GM18861 (cell line): ENCODE measurements at regions not wholly inside any gene's neighbourhood (a gene's known extent, or its start where the extent isn't known, plus 50 kb on each side); places are given as distances from the start of the nearest gene placed in this dataset.

ENCODE experiments used
- ATAC-seq: cut with Tn5 transposase; IDR thresholded peaks from one replicate; pipeline ENCODE4 v1.9.1; 2021; ENCODE audit not compliant: unreplicated experiment

DNA sequence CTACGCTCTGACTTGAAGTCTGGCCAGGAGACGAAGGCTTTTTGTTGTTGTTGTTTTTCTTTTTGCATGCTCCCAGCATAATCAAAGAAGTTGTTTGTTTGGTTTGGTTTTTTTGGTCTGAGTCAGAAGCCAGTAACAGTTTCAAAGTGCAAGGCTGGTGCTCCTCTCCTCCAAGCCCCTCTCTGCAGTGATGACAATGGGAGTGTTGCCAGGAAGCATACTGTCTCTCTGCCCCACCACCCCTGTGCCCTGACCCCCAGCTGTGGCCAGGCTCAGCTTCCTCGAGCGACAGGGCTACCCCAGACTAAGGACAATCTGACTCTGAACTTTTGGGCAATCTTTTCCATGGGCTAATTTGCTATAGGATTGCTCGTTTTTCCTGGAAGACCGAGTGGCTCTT is 173.8 kb upstream of the PITX1 start:
- ATAC-seq = no peak

DNA sequence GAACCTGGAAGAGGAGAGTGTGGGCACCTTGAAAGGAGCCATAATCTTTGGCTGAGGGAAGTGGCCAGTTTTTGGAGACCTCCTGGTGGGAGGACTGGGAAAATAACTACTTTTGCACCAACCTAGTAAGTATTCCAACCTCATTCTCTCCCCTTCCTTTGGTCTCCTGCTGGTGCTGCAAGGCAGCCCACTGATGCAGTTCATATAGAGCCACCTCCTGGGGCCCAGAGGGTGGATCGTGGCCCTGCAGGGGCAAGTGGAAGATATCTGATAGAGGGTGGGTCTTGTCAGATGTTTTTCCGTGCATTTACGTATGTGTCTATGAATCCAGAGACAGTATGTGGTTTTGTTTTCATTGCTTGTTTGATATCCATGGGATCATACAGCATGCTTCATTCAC is 172.8 kb upstream of the PITX1 start:
- ATAC-seq = no peak

DNA sequence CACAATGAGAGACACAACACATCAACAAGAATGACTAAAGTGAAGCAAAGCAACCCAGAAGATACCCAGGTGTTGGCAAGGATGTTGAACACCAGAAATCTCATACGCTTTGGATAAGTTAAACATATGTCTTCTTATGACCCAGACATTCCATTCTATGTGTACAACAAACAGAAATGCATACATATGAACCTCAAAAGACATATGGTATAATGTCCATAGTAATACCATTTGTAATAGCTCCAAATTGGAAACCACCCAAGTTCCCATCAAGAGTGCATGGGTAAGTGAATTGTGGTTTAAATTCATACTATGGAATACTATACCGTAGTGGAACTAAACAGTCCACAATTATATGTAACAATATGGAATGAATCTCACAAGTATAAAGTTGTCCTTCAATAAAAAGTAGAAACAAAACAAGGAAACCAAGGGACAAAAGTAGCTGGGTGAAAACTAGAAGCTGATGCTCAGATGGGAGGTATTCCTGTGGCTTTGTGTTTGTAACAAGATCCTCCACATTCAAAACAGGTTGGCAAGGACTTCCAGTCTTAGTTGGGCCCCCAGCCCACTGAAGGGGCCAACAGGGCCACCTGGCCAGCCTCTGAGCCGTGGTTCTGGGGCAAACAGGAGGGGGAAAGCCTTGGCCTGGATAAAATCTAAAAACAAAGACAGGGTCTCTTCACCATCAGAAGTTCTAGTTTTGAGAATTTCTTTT is 171.8 kb upstream of the PITX1 start:
- ATAC-seq = no peak

DNA sequence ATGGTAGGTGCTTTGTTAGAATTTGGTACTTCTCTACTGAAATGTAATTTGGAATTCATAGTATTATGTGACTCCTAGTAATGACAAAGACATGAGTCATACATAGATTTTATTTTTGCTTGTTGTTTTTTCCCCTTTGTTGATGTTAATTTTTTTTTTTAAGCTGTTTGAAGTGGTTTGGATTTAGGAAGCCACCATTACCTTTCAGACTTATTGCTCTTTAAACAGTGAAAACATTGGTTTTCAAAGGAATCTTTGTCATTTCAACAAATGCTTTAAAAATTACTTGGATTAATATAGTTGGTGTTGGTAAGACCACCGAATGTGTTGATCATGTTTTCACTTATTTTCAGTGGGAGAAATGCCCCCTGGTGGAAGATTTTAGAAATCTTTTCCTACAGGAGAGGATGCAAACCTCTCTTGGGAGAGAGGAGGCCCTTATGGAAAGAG is 170.1 kb upstream of the PITX1 start:
- ATAC-seq = no peak

DNA sequence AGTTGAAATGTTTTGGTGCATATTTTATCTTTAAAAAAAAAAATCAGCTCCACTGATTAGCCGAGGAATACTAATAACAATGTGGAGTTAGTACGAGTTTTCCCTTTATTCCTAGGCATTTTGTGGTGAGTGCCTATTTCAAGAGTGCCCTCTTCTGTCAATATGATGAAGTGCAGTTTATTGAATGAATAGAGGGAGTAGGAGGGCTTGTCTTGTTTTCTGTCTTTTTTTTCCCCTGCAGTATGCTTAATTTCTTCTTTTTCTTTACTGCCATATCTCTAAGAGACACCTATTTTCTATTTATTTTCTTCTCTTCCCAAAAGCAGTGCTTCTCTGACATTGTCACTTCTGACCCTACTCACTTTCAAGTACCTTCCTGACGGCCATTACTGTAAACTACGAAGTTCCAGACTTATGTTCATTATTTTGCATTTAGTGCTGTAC is 169.6 kb upstream of the PITX1 start:
- ATAC-seq = no peak

DNA sequence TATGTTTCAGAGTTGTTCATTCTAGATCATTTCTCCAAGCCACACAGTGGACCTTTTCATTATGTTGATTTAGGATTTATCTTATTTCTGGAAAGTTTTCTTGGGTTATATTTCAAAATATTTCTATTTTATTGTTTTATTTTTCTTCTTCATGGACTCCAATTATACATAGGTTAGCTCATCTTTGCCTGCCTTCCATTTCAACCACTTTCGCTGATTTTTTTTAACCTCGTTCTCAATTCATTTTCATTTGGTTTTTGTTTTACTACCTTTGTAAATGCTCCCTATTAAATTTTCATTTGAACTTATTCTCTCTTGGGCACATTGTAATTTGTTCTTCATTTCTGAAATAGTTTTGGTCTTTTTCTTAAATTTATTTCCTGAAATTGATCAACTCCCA is 169.0 kb upstream of the PITX1 start:
- ATAC-seq = no peak

DNA sequence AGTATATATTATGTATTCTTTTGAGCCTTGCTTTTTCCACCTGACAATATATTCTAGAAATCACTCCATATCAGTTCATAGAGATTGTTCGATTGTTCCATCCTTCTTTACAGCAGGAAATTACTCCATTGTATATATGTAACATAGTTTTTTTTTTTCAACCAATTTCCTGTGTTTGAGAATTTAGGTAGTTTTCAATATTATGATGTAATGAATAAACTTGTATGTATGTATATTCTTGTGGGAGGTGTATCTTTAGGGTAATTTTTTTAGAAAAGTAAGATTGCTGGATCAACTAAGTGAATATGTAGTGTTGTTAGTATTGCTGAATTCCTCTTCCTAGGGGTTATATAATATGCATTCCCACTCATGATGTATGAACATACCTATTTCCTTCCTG is 165.9 kb upstream of the PITX1 start:
- no peak for ATAC-seq

DNA sequence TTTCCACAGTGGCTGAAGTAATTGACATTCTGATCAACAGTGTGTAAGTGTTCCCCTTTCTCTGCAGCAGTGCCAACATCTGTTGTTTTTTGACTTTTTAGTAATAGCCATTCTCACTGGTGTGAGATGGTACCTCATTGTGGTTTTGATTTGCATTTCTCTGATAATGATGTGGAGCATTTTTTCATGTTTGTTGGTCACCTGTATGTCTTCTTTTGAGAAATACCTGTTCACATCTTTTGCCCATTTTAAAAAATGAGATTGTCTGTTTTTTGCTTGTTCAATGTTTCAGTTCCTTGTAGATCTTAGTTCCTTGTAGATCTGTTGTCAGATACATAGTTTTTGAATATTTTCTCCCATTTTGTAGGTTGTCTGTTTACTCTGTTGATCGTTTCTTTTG is 162.5 kb upstream of the PITX1 start:
- ATAC-seq = no peak

DNA sequence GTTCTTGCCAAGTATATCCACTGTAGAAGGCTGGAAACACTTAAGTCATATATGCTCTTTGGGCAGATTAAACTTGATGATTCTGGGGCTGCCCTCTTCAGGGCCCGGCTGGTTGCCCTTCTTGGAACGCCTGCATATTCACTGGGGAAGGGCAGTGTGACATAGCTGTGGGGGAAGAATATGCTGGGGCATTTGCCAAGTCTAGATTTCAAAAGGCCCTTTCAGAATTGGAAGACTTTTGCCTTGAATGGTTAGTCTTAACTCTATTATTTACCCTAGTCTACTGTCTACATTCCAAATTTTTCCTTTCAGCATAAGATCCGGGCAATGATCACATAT is 161.2 kb upstream of the PITX1 start:
- no peak for ATAC-seq

DNA sequence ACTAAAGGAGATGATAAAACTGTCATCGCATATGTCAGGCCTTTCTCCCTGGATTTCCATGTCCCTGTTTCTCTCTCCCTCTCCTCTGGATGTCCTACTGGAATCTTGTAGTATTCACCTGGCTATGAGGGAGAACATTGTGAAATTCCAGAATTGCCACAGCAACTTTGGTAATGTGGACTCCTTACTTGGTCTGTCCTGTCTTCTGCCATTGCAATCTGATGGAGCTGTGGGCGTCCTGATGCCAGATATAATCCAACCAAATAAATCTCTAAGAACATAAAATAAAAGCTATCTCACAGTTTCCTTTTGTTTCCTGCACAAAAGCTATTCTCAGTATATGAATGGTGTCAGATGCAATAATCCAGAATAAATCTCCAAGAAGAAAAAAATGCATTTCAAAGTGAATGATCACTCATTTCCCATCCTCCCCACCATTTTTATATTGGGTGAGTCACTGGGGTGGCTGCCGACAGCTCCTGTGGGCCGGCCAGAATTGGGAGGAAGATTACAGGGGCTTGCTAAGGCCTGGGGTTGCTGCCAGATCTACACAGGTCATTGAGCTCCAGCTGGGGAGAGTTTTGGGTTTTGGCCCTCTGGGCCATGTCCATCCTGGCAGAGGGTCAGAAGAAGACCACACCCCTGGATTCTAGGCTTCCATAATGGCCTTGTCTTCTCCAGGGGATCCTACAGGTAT is 160.7 kb upstream of the PITX1 start:
- ATAC-seq = no peak

DNA sequence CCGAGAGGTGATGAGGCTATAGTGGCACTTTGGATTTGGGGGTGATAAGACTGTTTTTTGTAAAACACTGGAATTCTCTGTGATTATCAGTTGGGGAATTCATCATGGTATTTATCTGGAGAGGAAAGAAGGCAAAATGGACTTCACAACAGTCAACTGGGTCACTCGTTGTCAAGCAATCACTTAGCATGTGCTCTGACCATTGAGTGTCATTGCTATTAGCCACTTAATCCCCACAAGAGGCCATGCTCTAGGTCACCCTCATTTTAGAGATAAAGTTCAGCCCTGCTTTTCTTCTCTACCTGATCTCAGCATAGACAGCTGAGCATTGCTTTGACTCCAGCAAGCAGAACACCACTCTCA is 160.1 kb upstream of the PITX1 start:
- ATAC-seq = no peak

DNA sequence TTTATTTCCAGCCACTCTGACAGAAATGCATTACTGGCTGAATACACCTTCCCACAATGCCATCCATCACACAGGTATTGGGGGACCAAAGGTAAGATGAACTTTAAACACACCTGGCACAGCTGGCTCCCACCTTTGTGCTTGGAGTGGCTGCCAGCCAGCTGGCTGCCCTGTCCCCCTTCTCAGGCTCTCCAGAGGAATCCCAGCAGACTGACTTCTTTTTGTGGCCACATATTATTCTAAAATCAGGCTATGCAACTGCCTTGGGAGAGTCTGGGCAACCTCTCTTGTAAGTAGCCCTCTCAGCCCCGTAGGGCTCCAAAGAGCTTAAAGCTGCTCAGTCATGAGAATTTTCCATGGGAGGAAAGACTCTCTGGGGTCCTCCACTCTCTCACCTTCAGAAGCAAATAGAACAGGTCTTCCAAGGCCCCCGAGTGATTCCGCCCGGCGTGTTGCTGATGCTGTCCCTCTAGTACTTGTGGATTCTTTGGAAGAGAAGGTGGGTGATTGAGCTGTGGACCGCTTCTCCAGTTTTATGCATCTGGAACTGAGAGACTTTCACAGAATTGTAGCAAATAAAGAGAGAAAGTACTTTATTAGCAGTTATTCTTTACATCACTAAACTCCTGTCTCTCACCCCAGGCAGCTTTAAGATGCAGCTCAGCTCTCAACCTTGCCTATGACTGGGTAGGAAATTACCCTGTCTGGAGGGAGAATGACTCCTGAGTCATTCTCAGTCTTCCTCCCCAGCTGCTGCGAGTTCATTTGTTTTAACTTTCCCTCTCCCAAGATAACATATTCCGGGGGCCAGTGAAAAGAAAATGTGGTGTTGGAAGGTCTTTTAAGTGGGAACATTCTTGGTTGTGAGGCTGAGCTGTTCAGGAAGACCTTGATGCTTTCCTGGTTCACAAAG is 159.4 kb upstream of the PITX1 start:
- ATAC-seq = no peak

DNA sequence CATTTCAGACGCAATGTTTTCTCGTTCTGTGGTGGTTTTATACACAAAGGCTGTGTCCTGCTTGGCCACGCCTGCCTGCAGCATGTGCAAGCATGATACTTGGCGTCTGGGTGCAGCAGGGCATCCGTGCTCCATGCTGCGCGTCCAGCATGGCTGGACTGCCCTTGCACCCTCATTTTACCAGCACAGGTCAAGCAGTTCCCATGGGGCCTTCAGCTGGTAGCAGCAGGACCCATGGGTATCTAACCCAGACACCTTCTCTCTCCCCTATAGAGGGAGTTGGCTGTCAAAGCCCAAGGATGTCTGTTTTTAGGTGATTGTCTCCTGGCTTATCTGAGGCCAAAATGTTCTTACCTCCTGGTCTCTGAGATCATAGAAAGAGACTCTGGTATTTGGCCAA is 158.3 kb upstream of the PITX1 start:
- no peak for ATAC-seq

DNA sequence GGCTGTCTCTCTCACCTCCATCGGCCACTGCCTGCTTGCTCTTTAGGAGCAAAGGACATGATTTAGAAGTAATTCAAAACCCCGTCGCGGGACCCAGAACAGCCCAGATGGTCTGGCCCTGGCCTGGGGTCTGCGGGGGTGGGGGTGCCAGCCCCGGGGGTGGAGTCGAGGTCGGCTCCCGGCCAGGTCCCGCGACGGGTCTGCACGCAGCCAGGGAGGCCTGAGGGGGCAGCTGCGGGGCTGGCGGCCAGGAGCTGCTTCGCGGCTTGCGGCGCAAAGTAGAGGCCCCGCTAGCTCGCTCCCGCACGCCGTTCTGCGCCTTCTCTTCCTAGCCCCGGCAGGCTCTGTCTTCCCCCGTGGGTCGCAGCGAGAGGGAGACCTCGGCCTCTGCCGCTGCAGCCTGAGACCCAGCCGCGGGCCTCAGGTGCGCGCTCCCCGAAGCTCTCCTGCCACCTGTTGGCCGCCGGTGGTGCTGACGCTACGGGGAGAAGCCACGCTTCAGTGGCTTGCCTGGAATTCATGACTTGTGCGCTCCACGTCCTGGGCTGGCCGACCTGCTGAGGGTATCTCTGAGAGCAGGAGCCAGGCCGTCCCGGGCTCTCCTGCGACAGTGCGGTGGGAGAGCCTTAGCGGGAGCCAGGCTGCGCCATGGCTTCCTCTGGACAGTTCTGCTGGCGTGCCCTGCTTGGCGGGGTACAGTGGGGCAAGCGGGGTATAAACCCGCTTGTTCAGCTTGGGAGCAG is 157.2 kb upstream of the PITX1 start:
- ATAC-seq = peak; percentile 78

DNA sequence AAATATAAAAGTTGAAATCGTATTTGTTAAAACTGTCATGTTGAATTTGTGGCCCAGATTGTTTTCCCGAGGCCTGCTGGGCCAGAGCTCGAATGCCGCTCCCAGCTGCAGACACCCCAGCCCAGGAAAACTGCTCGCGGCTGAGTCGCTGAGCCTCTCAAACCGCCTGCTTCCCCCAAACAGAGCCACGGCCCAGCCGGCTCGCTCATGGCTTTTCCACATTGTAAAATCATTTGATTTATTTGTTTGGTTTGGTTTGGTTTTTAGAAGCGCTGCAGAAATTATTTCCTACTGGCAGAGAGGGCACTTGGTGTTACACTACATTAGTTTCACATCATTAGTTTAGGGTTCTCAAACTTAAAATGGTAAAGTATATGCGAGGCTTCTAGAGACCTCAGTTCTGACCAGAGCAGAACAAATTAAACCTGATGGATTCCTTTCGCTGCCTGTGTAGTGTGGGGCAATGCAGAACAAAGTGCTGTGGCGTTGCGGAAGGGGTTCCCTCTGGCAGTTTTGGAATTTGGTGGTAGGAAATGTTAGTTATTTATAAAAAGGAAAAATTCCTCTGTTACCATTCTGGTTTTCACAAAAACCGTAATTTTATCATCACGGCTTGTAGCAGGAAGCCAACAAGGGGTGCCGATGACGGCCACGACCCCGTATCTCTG is 156.5 kb upstream of the PITX1 start:
- ATAC-seq = no peak

DNA sequence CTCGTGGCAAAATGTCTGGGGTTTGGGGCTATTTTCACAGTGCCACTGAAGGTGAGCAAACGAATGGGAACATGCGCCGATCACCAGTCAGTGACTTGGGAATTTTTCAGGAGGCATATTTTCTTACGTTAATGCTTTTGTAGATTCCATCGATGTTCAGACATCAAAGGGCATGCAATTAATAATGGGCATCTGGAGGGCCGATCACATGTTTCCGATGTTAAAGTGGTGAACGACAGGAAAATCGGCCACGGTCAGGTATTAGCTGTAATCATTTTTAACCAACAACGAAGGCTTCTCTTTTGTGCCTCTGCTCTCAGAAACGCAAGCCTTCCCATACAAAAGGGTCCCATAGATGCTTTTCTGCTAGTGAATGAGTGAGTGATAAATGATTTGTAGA is 155.0 kb upstream of the PITX1 start:
- no peak for ATAC-seq

DNA sequence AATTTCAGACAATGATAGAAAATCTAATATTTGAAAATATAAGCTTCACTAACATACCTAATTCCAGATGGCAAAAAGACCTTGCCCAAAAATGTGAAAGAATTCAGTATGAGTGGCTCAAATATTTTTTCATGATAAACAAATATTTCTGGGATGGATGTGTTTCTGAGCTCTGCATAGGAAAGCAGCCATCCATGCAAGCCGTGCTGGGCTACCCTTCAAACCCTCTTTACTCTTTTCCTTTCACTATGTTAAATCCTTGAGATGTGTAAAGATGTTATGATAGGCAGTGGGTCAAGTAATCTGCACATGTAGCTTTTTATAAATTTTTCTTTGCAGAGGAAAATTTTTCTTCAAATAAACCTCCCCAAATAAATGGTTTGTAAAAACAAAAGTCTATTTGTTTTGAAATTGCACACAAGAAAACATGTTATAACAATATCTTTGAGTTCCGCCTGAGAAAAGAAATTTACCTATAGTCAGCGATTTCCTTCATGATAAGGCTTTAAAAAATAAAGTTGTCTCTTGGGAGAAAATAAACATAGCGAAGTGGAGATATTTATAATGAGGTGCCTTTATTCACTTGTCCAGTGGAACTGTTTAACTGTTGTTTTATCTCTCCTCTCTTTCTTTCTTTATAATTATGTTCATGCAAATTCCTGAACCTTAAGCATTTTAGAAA is 154.3 kb upstream of the PITX1 start:
- ATAC-seq = no peak

DNA sequence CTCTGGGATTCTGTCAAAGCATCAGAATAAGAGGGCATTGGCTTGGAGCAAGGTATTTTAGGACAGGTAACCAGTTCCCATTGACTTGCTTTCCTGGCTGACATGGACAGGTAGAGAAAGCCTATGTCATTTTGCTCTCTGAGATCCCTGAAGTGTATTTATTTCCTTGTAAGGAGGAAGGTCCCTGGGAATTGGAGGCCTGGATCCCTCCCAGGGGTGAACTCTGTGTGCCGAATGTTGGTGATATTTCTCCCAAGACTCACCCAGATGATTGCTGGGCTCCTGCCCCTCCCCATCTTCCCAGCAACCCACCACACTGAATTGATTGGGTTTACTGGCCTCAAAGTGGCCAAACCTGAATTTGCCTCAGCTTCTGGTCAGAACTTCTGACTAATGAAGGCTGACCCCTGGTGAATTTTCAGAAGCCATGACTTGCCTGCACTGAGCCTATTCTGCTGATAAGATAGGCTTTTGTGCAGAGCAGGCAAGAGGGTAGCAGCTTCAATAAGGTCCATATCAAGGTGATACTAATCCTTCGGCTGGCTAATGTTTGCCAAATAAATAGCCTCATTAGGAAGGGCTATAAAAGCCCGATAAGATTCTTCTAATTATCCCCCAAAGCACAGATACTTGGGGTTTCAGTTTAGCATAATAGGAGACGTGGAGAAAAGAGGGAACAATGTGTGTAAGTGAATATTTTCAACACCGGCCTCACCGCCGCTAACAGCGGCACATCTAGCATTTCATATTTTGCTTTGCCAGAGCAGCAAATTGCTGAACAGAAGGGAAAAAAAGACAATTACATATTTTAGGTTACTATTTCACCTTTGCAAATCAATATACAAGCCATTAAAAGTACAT is 152.9 kb upstream of the PITX1 start:
- no peak for ATAC-seq

DNA sequence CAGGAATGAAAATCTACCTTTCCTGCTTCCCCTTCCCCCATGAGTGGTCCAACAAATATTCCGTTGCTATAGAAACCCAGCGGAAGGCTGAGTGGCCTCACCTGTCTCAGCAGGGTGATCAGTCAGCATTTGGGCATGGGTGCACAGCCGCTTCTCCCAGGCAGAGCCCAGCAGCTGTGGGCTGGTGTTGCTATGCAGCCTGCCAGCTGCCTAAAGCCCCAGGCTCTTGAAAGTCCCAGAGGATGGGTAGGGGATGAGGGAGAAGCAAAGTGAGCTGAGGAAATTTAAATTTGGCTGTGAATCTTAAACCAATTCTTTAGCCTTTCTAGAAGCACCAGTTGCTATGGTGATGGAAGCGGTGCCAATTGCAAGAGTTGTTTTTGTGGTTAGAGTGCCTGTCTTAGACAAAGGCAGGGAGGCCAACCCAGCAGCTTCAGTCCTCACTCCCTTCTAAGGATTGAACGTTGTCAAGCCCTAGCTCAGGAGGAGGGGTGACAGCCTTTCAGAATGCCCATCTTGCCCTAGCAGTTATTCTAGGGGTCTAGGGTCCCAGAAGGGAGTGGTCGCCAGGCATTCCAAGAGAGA is 151.5 kb upstream of the PITX1 start:
- ATAC-seq = no peak
